GM18861 (cell line): ENCODE measurements at regions not wholly inside any gene's neighbourhood (a gene's known extent, or its start where the extent isn't known, plus 50 kb on each side); places are given as distances from the start of the nearest gene placed in this dataset.

Source experiments
- ATAC-seq: cut with Tn5 transposase; IDR thresholded peaks from one replicate; pipeline ENCODE4 v1.9.1; 2021; ENCODE audit not compliant: unreplicated experiment

- no peak for ATAC-seq
Measured at GRCh38 chr3:168895419-168895818, 768.1 kb downstream of the MECOM start.

- ATAC-seq = no peak
Measured at GRCh38 chr3:168894214-168894613, 769.3 kb downstream of the MECOM start.

- ATAC-seq = no peak
Measured at GRCh38 chr3:168889666-168890065, 773.8 kb downstream of the MECOM start.

- no peak for ATAC-seq
Measured at GRCh38 chr3:168888781-168889180, 774.7 kb downstream of the MECOM start.

GRCh38 chr3:168885028-168885427 lies 778.5 kb downstream of the MECOM start:
- no peak for ATAC-seq

GRCh38 chr3:168884353-168884903 lies 779.1 kb downstream of the MECOM start:
- no peak for ATAC-seq

GRCh38 chr3:168883145-168883544 lies 780.4 kb downstream of the MECOM start:
- no peak for ATAC-seq

- no peak for ATAC-seq
Measured at GRCh38 chr3:168881804-168882203, 781.7 kb downstream of the MECOM start.

- no peak for ATAC-seq
Measured at GRCh38 chr3:168878655-168879054, 782.9 kb upstream of the GOLIM4 start.

GRCh38 chr3:168877899-168878298 lies 782.2 kb upstream of the GOLIM4 start:
- no peak for ATAC-seq

GRCh38 chr3:168876346-168877035 lies 780.8 kb upstream of the GOLIM4 start:
- no peak for ATAC-seq

GRCh38 chr3:168872826-168873225 lies 777.1 kb upstream of the GOLIM4 start:
- ATAC-seq = no peak

GRCh38 chr3:168870892-168871291 lies 775.2 kb upstream of the GOLIM4 start:
- no peak for ATAC-seq

GRCh38 chr3:168865022-168865551 lies 769.4 kb upstream of the GOLIM4 start:
- ATAC-seq = no peak

- ATAC-seq = no peak
Measured at GRCh38 chr3:168864107-168865021, 768.6 kb upstream of the GOLIM4 start.

GRCh38 chr3:168863561-168863960 lies 767.8 kb upstream of the GOLIM4 start:
- no peak for ATAC-seq

GRCh38 chr3:168862466-168862865 lies 766.7 kb upstream of the GOLIM4 start:
- ATAC-seq = no peak

GRCh38 chr3:168860592-168860991 lies 764.9 kb upstream of the GOLIM4 start:
- no peak for ATAC-seq

- ATAC-seq = no peak
Measured at GRCh38 chr3:168860028-168860427, 764.3 kb upstream of the GOLIM4 start.

GRCh38 chr3:168859574-168859973 lies 763.9 kb upstream of the GOLIM4 start:
- no peak for ATAC-seq

- no peak for ATAC-seq
Measured at GRCh38 chr3:168859143-168859542, 763.4 kb upstream of the GOLIM4 start.

GRCh38 chr3:168858327-168858726 lies 762.6 kb upstream of the GOLIM4 start:
- ATAC-seq = no peak
